BJ (cell line): ENCODE measurements at regions not wholly inside any gene's neighbourhood (a gene's known extent, or its start where the extent isn't known, plus 50 kb on each side); places are given as distances from the start of the nearest gene placed in this dataset.

Experiments
- CTCF ChIA-PET: fragments of 350-600 bp; formaldehyde crosslinking; extraction: SDS; loops from one replicate; lab custom pipeline; 2021; ENCODE audit warnings: antibody characterized with exemption, inconsistent platforms; lab: Yijun Ruan, JAX
- POLR2A ChIA-PET: fragments of 300-600 bp; sonication (Branson Sonifier 250); formaldehyde crosslinking; extraction: SDS; loops from one replicate; lab custom pipeline; 2021; ENCODE audit warnings: antibody characterized with exemption; lab: Charles Lee
- DNase-seq: peaks from one replicate; pipeline ENCODE4 v3.0.0-alpha.2; 2011; ENCODE audit warnings: low read depth
- H3K27me3 ChIP-seq: 2 replicates; pipeline ENCODE4 v1.6.0; 2011; ENCODE audit warnings: low read length; ENCODE audit not compliant: control insufficient read depth, insufficient read depth
- H3K36me3 ChIP-seq: 2 replicates; pipeline ENCODE4 v1.5.1; 2011; ENCODE audit warnings: low read length; ENCODE audit not compliant: control insufficient read depth, insufficient read depth
- H3K4me3 ChIP-seq: 2 replicates; pipeline ENCODE4 v1.5.1; 2011; ENCODE audit warnings: low read depth, mild to moderate bottlenecking, control low read depth, low read length
- CTCF ChIP-seq: IDR thresholded peaks from 2 replicates; pipeline ENCODE4 v1.5.1; 2011; ENCODE audit warnings: low read depth, mild to moderate bottlenecking, control low read depth, inconsistent platforms, low read length, moderate library complexity; ENCODE audit not compliant: insufficient read depth

- POLR2A ChIA-PET = no interaction called here
- Histone ChIP-seq H3K4me3 (no peak overlapping the region), H3K36me3 (no peaks in the 10 kb centered on the region), H3K27me3 (no peaks in the 10 kb centered on the region)
- no peak for TF ChIP-seq CTCF
- CTCF ChIA-PET = no interaction called here
- DNase-seq = no peak
Observed at GRCh38 chr9:75467142-75467541, 378.8 kb downstream of the OSTF1 start.

- Histone ChIP-seq H3K27me3 (no peaks in the 10 kb centered on the region), H3K36me3 (no peaks in the 10 kb centered on the region), H3K4me3 (no peak overlapping the region)
- TF ChIP-seq CTCF = no peak
- DNase-seq = no peak
- POLR2A ChIA-PET = no interaction called here
- CTCF ChIA-PET = no interaction called here
Observed at GRCh38 chr9:75471549-75472114, 383.3 kb downstream of the OSTF1 start.

- POLR2A ChIA-PET = no interaction called here
- no peaks in the 10 kb centered on the region for H3K27me3 ChIP-seq
- no peak for TF ChIP-seq CTCF
- H3K36me3 ChIP-seq = no peaks in the 10 kb centered on the region
- H3K4me3 ChIP-seq = no peak overlapping the region
- DNase-seq = no peak
- CTCF ChIA-PET = no interaction called here
Observed at GRCh38 chr9:75482566-75482965, 394.3 kb downstream of the OSTF1 start.

- H3K36me3 ChIP-seq = no peaks in the 10 kb centered on the region
- no peak for TF ChIP-seq CTCF
- DNase-seq = no peak
- POLR2A ChIA-PET = no interaction called here
- H3K4me3 ChIP-seq = no peak overlapping the region
- no peaks in the 10 kb centered on the region for H3K27me3 ChIP-seq
- CTCF ChIA-PET = no interaction called here
Observed at GRCh38 chr9:75483636-75484035, 395.3 kb downstream of the OSTF1 start.

- POLR2A ChIA-PET = no interaction called here
- no peaks in the 10 kb centered on the region for H3K27me3 ChIP-seq
- CTCF ChIA-PET = no interaction called here
- TF ChIP-seq CTCF = no peak
- H3K4me3 ChIP-seq = no peak overlapping the region
- no peaks in the 10 kb centered on the region for H3K36me3 ChIP-seq
- no peak for DNase-seq
Observed at GRCh38 chr9:75487856-75488718, 399.8 kb downstream of the OSTF1 start.
